ENCODE measurements at regions not wholly inside any gene's neighbourhood (a gene's known extent, or its start where the extent isn't known, plus 50 kb on each side); places are given as distances from the start of the nearest gene placed in this dataset.
A peak's percentile ranks its signal among the peaks of the same experiment; 100 is the strongest.

DNA sequence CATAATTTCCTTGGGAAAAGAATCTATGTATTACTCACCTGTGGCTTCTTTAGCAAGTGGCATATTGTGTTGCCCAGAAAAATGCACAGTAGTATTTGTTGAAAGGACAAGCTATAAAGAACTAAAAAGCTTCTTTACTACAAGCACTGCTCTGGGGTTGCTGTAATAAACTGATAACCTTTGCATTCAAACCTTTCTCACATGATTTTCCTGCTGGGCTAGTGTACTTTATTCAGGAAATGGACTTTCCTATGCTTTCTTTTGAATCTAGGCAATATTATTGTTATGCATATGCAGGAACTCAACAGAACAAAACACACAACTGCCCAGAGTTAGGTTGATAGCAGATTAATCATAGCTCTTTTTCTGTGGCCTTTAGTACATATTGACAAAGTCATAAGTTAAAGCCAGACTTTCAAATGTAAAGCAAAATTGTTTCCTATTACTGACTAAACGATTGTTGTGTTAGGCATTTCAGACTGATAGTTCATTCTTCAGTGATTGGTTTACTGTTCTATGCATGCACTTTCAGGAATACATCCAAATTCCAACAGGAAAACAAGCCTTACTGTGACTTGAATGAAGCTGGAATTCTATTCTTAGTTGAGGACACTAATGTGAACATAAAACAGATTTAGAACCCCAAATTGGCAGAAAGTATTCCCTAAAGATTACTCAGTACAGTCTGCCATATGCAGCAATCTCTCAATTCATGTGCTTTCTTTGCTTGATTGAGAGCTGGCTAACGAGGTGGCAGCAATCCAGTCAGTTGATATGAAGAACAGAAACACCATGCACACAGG, 564.3 kb upstream of the NEGR1 start:
- no peak for DNase-seq (ENCODE audit: low read depth, low spot score)
- TF ChIP-seq, protein P1, sequence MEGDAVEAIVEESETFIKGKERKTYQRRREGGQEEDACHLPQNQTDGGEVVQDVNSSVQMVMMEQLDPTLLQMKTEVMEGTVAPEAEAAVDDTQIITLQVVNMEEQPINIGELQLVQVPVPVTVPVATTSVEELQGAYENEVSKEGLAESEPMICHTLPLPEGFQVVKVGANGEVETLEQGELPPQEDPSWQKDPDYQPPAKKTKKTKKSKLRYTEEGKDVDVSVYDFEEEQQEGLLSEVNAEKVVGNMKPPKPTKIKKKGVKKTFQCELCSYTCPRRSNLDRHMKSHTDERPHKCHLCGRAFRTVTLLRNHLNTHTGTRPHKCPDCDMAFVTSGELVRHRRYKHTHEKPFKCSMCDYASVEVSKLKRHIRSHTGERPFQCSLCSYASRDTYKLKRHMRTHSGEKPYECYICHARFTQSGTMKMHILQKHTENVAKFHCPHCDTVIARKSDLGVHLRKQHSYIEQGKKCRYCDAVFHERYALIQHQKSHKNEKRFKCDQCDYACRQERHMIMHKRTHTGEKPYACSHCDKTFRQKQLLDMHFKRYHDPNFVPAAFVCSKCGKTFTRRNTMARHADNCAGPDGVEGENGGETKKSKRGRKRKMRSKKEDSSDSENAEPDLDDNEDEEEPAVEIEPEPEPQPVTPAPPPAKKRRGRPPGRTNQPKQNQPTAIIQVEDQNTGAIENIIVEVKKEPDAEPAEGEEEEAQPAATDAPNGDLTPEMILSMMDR (IDR thresholded peaks at IDR 0.05; ENCODE audit: low read depth, low read length), result no peak
- in situ Hi-C loops (cut with HindIII; ENCODE audit: low sequenced_read_pairs), result no loop called here
- no peak overlapping the region for H3K4me3 ChIP-seq (ENCODE audit: low read depth, low read length)

DNA sequence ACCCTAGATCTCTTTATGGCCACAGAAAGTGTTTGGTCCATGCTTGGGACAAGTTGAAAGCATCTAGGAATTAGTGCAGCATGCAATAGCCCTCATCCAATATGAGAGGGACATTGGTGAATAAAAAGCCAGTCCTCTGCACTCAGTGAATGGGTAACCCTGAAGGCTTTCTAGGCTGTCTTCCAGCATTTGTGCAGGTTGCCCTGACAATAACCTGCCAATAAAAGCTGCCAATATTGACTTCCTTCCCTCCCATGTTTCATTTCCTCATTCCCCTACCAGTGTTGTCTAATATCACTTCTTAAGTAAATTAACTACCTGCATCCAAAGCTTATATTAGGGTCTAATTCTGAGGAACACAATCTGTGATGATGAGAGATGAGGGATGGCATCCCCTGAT, 563.6 kb upstream of the NEGR1 start:
- no peak overlapping the region for H3K4me3 ChIP-seq (ENCODE audit: low read depth, low read length)
- no peak for DNase-seq (ENCODE audit: low read depth, low spot score)
- in situ Hi-C loops (cut with HindIII; ENCODE audit: low sequenced_read_pairs), result no loop called here
- TF ChIP-seq, protein P1 (IDR thresholded peaks at IDR 0.05; ENCODE audit: low read depth, low read length), result no peak

DNA sequence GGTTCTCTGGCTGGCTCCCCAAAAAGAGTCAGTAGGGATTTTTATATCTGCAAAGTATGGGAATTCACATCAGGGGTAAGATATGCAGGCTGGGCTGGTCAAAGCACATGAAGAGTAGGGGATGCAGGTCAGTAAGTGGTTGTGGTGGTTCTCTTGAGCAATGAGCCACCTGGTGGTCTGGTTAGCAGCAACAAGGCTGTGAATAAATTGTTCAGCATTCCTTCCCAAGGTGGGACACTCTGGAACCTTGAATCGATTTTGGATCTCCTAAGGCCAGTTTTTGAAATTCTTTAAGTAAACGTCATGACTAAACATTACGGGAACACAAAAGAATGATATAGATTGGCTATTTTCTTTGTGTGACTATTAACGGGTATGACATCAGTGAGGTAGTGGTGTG, 563.0 kb upstream of the NEGR1 start:
- DNase-seq (ENCODE audit: low read depth, low spot score), result peak; percentile 28
- in situ Hi-C loops (cut with HindIII; ENCODE audit: low sequenced_read_pairs), result no loop called here
- TF ChIP-seq, protein P1 (IDR thresholded peaks at IDR 0.05; ENCODE audit: low read depth, low read length), result peak; percentile 48
- H3K4me3 ChIP-seq (ENCODE audit: low read depth, low read length), result no peak overlapping the region

DNA sequence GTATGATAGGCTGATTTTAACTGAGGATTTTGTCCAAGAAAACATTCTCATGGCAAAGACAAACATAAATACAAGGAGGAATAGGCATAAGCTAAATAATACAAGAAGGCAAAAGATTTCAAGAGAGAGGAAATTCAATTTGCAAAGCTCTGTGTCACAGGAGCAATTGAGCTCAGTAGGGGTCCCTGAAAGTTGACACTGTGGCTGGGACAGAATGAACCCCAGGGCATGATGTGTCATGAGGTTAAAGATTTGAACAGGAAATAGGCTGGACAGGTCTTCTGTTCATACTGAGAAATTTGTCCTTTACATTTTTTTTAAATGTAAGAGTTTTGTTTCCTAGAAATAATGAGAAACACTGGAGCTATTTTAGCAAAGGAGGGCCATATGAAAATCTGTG, 555.4 kb upstream of the NEGR1 start:
- in situ Hi-C loops (cut with HindIII; ENCODE audit: low sequenced_read_pairs), result no loop called here
- TF ChIP-seq, protein P1 (IDR thresholded peaks at IDR 0.05; ENCODE audit: low read depth, low read length), result no peak
- no peak for DNase-seq (ENCODE audit: low read depth, low spot score)
- H3K4me3 ChIP-seq (ENCODE audit: low read depth, low read length), result no peak overlapping the region

DNA sequence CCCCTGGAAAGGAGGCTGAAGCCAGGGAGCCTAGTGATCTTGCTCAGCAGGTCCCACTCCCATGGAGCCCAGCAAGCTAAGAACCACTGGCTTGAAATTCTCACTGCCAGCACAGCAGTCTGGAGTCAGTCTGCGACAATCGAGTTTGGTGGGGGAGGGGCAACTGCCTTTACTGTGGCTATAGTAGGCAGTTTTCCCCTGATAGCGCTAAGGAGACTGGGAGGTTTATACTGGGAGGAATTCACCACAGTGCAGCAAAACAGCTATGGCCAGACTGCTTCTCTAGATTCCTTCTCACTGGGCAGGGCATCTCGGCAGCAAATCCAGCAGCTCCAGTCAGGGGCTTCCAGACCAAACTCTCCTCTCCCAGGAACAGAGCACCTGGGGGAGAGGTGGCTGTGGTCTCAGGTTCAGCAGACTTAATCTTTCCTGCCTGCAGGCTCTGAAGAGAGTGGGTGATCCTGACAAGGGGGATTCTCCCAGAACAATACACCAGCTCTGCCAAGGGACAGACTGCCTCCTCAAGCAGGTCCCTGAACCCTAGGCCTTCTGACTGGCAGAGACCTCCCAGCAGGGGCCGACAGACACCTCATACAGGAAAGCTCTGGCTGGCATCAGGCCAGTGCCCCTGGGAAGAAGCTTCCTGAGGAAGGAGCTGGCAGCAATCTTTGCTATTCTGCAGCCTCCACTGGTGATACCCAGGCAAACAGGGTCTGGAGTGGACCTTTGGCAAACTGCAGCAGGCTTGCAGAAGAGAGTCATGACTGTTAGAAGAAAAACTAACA, 548.5 kb upstream of the NEGR1 start:
- TF ChIP-seq, protein P1 (IDR thresholded peaks at IDR 0.05; ENCODE audit: low read depth, low read length), result no peak
- no peak for DNase-seq (ENCODE audit: low read depth, low spot score)
- H3K4me3 ChIP-seq (ENCODE audit: low read depth, low read length), result no peak overlapping the region
- in situ Hi-C loops (cut with HindIII; ENCODE audit: low sequenced_read_pairs), result no loop called here

DNA sequence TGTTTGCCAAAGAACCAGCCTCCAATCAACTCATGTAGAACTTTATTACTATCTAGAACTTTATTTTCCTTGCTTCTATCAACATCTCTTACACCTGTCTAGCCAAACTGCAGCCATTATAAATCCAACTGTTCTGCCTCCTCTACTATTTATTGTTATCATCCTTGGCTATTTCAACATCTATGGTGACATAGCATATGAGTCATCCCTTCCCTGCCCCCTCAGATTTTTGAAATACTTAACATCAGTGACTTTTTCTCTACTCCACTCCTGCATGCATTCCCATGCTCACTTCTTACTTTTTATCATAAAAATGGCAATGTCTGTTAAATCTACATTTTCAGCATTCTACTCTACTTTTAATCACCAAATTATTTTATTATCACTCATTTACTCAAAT, 544.9 kb upstream of the NEGR1 start:
- no peak overlapping the region for H3K4me3 ChIP-seq (ENCODE audit: low read depth, low read length)
- TF ChIP-seq, protein P1 (IDR thresholded peaks at IDR 0.05; ENCODE audit: low read depth, low read length), result no peak
- DNase-seq (ENCODE audit: low read depth, low spot score), result peak; percentile 26
- in situ Hi-C loops (cut with HindIII; ENCODE audit: low sequenced_read_pairs), result no loop called here
